H1 (cell line): ENCODE measurements at regions not wholly inside any gene's neighbourhood (a gene's known extent, or its start where the extent isn't known, plus 50 kb on each side); places are given as distances from the start of the nearest gene placed in this dataset.

Experiments
- CTCF ChIA-PET: fragments of 300-600 bp; sonication (Branson Sonifier 250); formaldehyde crosslinking; loops from one replicate; lab custom pipeline; 2021; ENCODE audit not compliant: partially characterized antibody; lab: Charles Lee
- POLR2A ChIA-PET: fragments of 300-600 bp; sonication (Branson Sonifier 250); formaldehyde crosslinking; loops from one replicate; lab custom pipeline; 2021; ENCODE audit warnings: inconsistent platforms; ENCODE audit not compliant: partially characterized antibody; lab: Charles Lee
- DNase-seq, 2 experiments: peaks; one replicate each; pipeline versions ENCODE4 v3.0.0 to v3.0.0-alpha.2; 2010 to 2022; ENCODE audit warnings: low spot score in 2 of 2, low read depth in 1 of 2, mixed read lengths in 1 of 2
- FAIRE-seq: peaks from 2 replicates; lab custom pipeline; 2011; peaks lifted over from hg19 to GRCh38; lab: Jason Lieb, UNC
- H2AFZ ChIP-seq: 2 replicates; pipeline ENCODE4 v1.8.1; 2012; ENCODE audit warnings: low read length, inconsistent platforms
- H2AK5ac ChIP-seq: 2 replicates; pipeline ENCODE4 v1.6.1; 2013; ENCODE audit warnings: low read depth, low read length
- H2BK120ac ChIP-seq: replicated peaks from 2 replicates; pipeline ENCODE3; 2013; ENCODE audit warnings: low read depth, low read length, inconsistent platforms
- H2BK12ac ChIP-seq: 2 replicates; pipeline ENCODE4 v1.6.1; 2013; ENCODE audit warnings: low read depth, low read length
- H2BK15ac ChIP-seq: 2 replicates; pipeline ENCODE4 v1.6.1; 2013; ENCODE audit warnings: low read length
- H2BK20ac ChIP-seq: 2 replicates; pipeline ENCODE4 v1.6.1; 2013; ENCODE audit warnings: low read length
- H2BK5ac ChIP-seq: 2 replicates; pipeline ENCODE4 v1.6.1; 2013; ENCODE audit warnings: low read depth, low read length
- H3K14ac ChIP-seq: 2 replicates; pipeline ENCODE4 v1.6.1; 2013; ENCODE audit warnings: inconsistent platforms; ENCODE audit not compliant: insufficient read length
- H3K18ac ChIP-seq: 2 replicates; pipeline ENCODE4 v1.6.1; 2013; ENCODE audit warnings: low read length; ENCODE audit errors: extremely low read depth
- H3K23ac ChIP-seq: 2 replicates; pipeline ENCODE4 v1.6.1; 2013; ENCODE audit warnings: inconsistent platforms; ENCODE audit not compliant: insufficient read length
- H3K23me2 ChIP-seq: 2 replicates; pipeline ENCODE4 v1.6.1; 2013; ENCODE audit warnings: low read depth, low read length
- H3K27ac ChIP-seq: 2 replicates; pipeline ENCODE4 v1.6.1; 2011; ENCODE audit warnings: low read depth, low read length, inconsistent platforms
- H3K27me3 ChIP-seq, 4 experiments: replicated peaks in 1 of 4; 1 replicate in 1 of 4; 2 replicates in 3 of 4; pipeline versions ENCODE4 v1.6.1 to v1.8.1; 2011 to 2013; ENCODE audit warnings: low read length in 3 of 4, mild to moderate bottlenecking in 3 of 4, inconsistent platforms in 2 of 4, mixed read lengths in 2 of 4, moderate library complexity in 1 of 4; ENCODE audit not compliant: control insufficient read depth in 3 of 4, insufficient read depth in 3 of 4; ENCODE audit errors: extremely low read depth in 1 of 4
- H3K36me3 ChIP-seq, 4 experiments: 2 replicates each; pipeline versions ENCODE4 v1.6.1 to v1.8.1; 2011 to 2013; ENCODE audit warnings: mild to moderate bottlenecking in 4 of 4, low read length in 3 of 4, moderate library complexity in 2 of 4, control low read depth in 1 of 4, inconsistent platforms in 1 of 4; ENCODE audit not compliant: insufficient read depth in 4 of 4, control insufficient read depth in 2 of 4
- H3K4ac ChIP-seq: replicated peaks from 2 replicates; pipeline ENCODE3; 2013; ENCODE audit warnings: low read length, low read depth, mixed read lengths, inconsistent platforms; ENCODE audit not compliant: insufficient read length
- H3K4me1 ChIP-seq, 4 experiments: replicated peaks in 1 of 4; 1 replicate in 1 of 4; 2 replicates in 3 of 4; pipeline versions ENCODE4 v1.6.1 to v1.8.1; 2011 to 2013; ENCODE audit warnings: low read length in 3 of 4, inconsistent platforms in 2 of 4, mixed read lengths in 1 of 4; ENCODE audit not compliant: insufficient read depth in 4 of 4, control insufficient read depth in 3 of 4
- H3K4me2 ChIP-seq, 2 experiments: 2 replicates each; pipeline versions ENCODE4 v1.6.1 to v1.8.1; 2011 to 2013; ENCODE audit warnings: low read depth in 2 of 2, low read length in 2 of 2, control low read depth in 1 of 2, inconsistent platforms in 1 of 2, mild to moderate bottlenecking in 1 of 2; ENCODE audit not compliant: insufficient read depth in 1 of 2
- H3K4me3 ChIP-seq, 4 experiments: fragments of 200-600, 300-600 bp in 1 of 4; sonication (generic), shearing (Covaris generic), sonication (Bioruptor Twin) in 1 of 4; 2 replicates each; pipeline versions ENCODE4 v1.5.1 to v1.8.1; 2011 to 2016; ENCODE audit warnings: low read length in 4 of 4, low read depth in 3 of 4, control low read depth in 2 of 4, inconsistent platforms in 2 of 4, mild to moderate bottlenecking in 2 of 4, mixed read lengths in 1 of 4, moderate library complexity in 1 of 4; ENCODE audit not compliant: insufficient read depth in 2 of 4; ENCODE audit errors: extremely low read depth in 1 of 4
- H3K56ac ChIP-seq: replicated peaks from 2 replicates; pipeline ENCODE3; 2013; ENCODE audit warnings: low read depth, mild to moderate bottlenecking, mixed read lengths, low read length, inconsistent platforms; ENCODE audit not compliant: insufficient read length
- H3K79me1 ChIP-seq: 2 replicates; pipeline ENCODE4 v1.6.1; 2013; ENCODE audit warnings: low read depth, low read length, control low read depth
- H3K79me2 ChIP-seq, 2 experiments: 2 replicates each; pipeline versions ENCODE4 v1.6.1 to v1.8.1; 2012 to 2013; ENCODE audit warnings: low read length in 2 of 2, mild to moderate bottlenecking in 2 of 2, inconsistent platforms in 1 of 2; ENCODE audit not compliant: insufficient read depth in 2 of 2, control insufficient read depth in 1 of 2
- H3K9ac ChIP-seq, 4 experiments: replicated peaks in 1 of 4; 1 replicate in 1 of 4; 2 replicates in 3 of 4; pipeline versions ENCODE4 v1.6.1 to v1.8.1; 2011 to 2013; ENCODE audit warnings: low read depth in 3 of 4, low read length in 3 of 4, control low read depth in 2 of 4, mild to moderate bottlenecking in 2 of 4, moderate library complexity in 2 of 4, inconsistent platforms in 1 of 4; ENCODE audit errors: extremely low read depth in 1 of 4
- H3K9me3 ChIP-seq, 2 experiments: 2 replicates each; pipeline versions ENCODE4 v1.6.1 to v1.8.1; 2012 to 2013; ENCODE audit warnings: mild to moderate bottlenecking in 2 of 2, moderate library complexity in 2 of 2, control low read depth in 1 of 2, inconsistent platforms in 1 of 2, low read depth in 1 of 2, low read length in 1 of 2, mixed read lengths in 1 of 2; ENCODE audit not compliant: insufficient read depth in 2 of 2
- H4K20me1 ChIP-seq, 2 experiments: replicated peaks in 1 of 2; 2 replicates each; pipeline versions ENCODE3 to v1.8.1; 2011 to 2013; ENCODE audit warnings: inconsistent platforms in 2 of 2, low read length in 2 of 2, mild to moderate bottlenecking in 1 of 2; ENCODE audit not compliant: insufficient read depth in 2 of 2, control insufficient read depth in 1 of 2
- H4K5ac ChIP-seq: 2 replicates; pipeline ENCODE4 v1.6.1; 2013; ENCODE audit warnings: low read length, low read depth, mixed read lengths, inconsistent platforms; ENCODE audit not compliant: insufficient read length
- H4K8ac ChIP-seq: 2 replicates; pipeline ENCODE4 v1.8.0; 2013; ENCODE audit warnings: mild to moderate bottlenecking, moderate library complexity, low read length, inconsistent platforms; ENCODE audit not compliant: insufficient read depth; ENCODE audit errors: extremely low read depth
- H4K91ac ChIP-seq: replicated peaks from 2 replicates; pipeline ENCODE3; 2013; ENCODE audit warnings: low read length, mixed read lengths, inconsistent platforms; ENCODE audit not compliant: insufficient read length
- CEBPB ChIP-seq: IDR thresholded peaks from 2 replicates; pipeline ENCODE4 v1.6.1; 2012; ENCODE audit warnings: low read depth, low read length
- JUND ChIP-seq: IDR thresholded peaks from 2 replicates; pipeline ENCODE4 v1.6.1; 2011; ENCODE audit warnings: mild to moderate bottlenecking, improper control_type of control experiment, low read length
- RXRA ChIP-seq: IDR thresholded peaks from 2 replicates; pipeline ENCODE4 v1.6.1; 2011; ENCODE audit warnings: low read depth, mild to moderate bottlenecking, low read length, moderate library complexity; ENCODE audit not compliant: insufficient read depth
- WGBS, 2 experiments: shearing (Covaris generic) in 1 of 2; methylation state at CpG; one replicate each; pipeline versions ENCODE4 v1.1.6 to v1.1.7; 2013 to 2015; ENCODE audit warnings: low lambda C conversion rate in 2 of 2, mixed read lengths in 2 of 2, inconsistent platforms in 1 of 2, low coverage in 1 of 2, missing lambda C conversion rate in 1 of 2; ENCODE audit not compliant: insufficient replicate concordance in 2 of 2, insufficient coverage in 1 of 2, insufficient read length in 1 of 2; ENCODE audit errors: extremely low coverage in 1 of 2, missing lambda C conversion rate in 1 of 2; 5-methylcytosine and 5-hydroxymethylcytosine counted together
- TF ChIP-seq, protein P1 (sequence below), 3 experiments: IDR thresholded peaks; 1 replicate in 2 of 3; 2 replicates in 1 of 3; pipeline versions ENCODE4 v1.5.1 to v1.6.1; 2011; ENCODE audit warnings: low read length in 3 of 3, mild to moderate bottlenecking in 3 of 3, inconsistent platforms in 2 of 3, low read depth in 1 of 3, moderate library complexity in 1 of 3; ENCODE audit not compliant: insufficient read depth in 1 of 3; ENCODE audit errors: control extremely low read depth in 1 of 3

- 0 out of 2 replicates have a peak overlapping the region, but pooled peaks have one; percentile 40 for H2BK15ac ChIP-seq
- peak overlapping the region; percentile 77; the same call in 1 of the 2 replicates for H2BK12ac ChIP-seq
- no peak overlapping the region for H3K27ac ChIP-seq
- no peaks in the 10 kb centered on the region for H4K20me1 ChIP-seq
- peak overlapping the region; percentile 78 for H2AFZ ChIP-seq
- peak; percentile 74 for FAIRE-seq
- no peak overlapping the region for H3K56ac ChIP-seq
- ChIA-PET CTCF (interaction anchor here (0.9 to 1.9 kb wide), 5 partner anchors 10 to 243 kb away, joined by 3 to 8 read pairs (median 4); no protein-coding TSS in a partner anchor), POLR2A (interaction anchor here (0.9 kb wide), 1 partner anchor 14 kb away, joined by 3 read pairs; no protein-coding TSS in a partner anchor)
- no peak overlapping the region for H4K91ac ChIP-seq
- H3K4me3 ChIP-seq, result no peak overlapping the region
- H3K23me2 ChIP-seq, result no peaks in the 10 kb centered on the region
- H3K18ac ChIP-seq, result 0 out of 2 replicates have a peak overlapping the region, but pooled peaks have one; percentile 60
- H3K27me3 ChIP-seq, result no peaks in the 10 kb centered on the region
- no peaks in the 10 kb centered on the region for H3K79me2 ChIP-seq
- H3K4me2 ChIP-seq, result no peak overlapping the region
- H3K4ac ChIP-seq, result no peak overlapping the region
- no peaks in the 10 kb centered on the region for H3K4me1 ChIP-seq
- H3K9ac ChIP-seq, result no peak overlapping the region; a peak in 1 of 7 replicates
- H4K8ac ChIP-seq, result no peak overlapping the region
- no peak overlapping the region for H3K23ac ChIP-seq
- no peak overlapping the region for H2BK120ac ChIP-seq
- WGBS, 2 experiments, result 80% methylated on average over 2 of the region's 2 CpGs; no CpG with 5 or more reads in 1 of the 2 experiments
- H3K14ac ChIP-seq, result no peak overlapping the region
- H3K36me3 ChIP-seq, result no peaks in the 10 kb centered on the region
- H2BK5ac ChIP-seq, result 0 out of 2 replicates have a peak overlapping the region, but pooled peaks have one; percentile 49
- no peak overlapping the region for H2AK5ac ChIP-seq
- H3K79me1 ChIP-seq, result no peaks in the 10 kb centered on the region
- DNase-seq, result no peak
- TF ChIP-seq CEBPB (peak; percentile 68; the same call in 1 of the 2 replicates), RXRA (no peak), JUND (0 out of 2 replicates have a peak, but pooled peaks have one; percentile 39)
- TF ChIP-seq, protein P1, sequence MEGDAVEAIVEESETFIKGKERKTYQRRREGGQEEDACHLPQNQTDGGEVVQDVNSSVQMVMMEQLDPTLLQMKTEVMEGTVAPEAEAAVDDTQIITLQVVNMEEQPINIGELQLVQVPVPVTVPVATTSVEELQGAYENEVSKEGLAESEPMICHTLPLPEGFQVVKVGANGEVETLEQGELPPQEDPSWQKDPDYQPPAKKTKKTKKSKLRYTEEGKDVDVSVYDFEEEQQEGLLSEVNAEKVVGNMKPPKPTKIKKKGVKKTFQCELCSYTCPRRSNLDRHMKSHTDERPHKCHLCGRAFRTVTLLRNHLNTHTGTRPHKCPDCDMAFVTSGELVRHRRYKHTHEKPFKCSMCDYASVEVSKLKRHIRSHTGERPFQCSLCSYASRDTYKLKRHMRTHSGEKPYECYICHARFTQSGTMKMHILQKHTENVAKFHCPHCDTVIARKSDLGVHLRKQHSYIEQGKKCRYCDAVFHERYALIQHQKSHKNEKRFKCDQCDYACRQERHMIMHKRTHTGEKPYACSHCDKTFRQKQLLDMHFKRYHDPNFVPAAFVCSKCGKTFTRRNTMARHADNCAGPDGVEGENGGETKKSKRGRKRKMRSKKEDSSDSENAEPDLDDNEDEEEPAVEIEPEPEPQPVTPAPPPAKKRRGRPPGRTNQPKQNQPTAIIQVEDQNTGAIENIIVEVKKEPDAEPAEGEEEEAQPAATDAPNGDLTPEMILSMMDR (IDR thresholded peaks at IDR 0.05; ENCODE audit: control extremely low read depth in 1 of 3, insufficient read depth in 1 of 3, low read depth in 1 of 3, low read length in 3 of 3), result no peak
- no peaks in the 10 kb centered on the region for H3K9me3 ChIP-seq
- no peak overlapping the region for H4K5ac ChIP-seq
- peak overlapping the region; percentile 86; the same call in 1 of the 2 replicates for H2BK20ac ChIP-seq
Measured at GRCh38 chr4:17081179-17081578, 182.7 kb upstream of the LDB2 start.
